Activated T-helper 1 cell treated with anti-CD3 and anti-CD28 coated beads, Interleukin-12 subunit alpha, Interleukin-12 subunit beta, Interleukin-2, Interleukin-4 antibody, amounts not matched to agents 30 ng/mL and 10 ng/mL and 1 ng/mL, durations not matched to agents 14 hours and 24 hours and 36 hours (primary cell): ENCODE measurements at regions not wholly inside any gene's neighbourhood (a gene's known extent, or its start where the extent isn't known, plus 50 kb on each side); places are given as distances from the start of the nearest gene placed in this dataset.

ENCODE experiments used
- DNase-seq: peaks from one replicate; pipeline ENCODE4 v3.0.0; 2021; ENCODE audit warnings: low spot score
- H3K27ac Mint-ChIP-seq: one replicate; pipeline ENCODE4 v1.8.0; 2021; ENCODE audit warnings: mild to moderate bottlenecking, mixed read lengths
- H3K27me3 Mint-ChIP-seq: one replicate; pipeline ENCODE4 v1.8.0; 2022; ENCODE audit warnings: mild to moderate bottlenecking, moderate library complexity, mixed read lengths; ENCODE audit not compliant: insufficient read depth
- H3K36me3 Mint-ChIP-seq: one replicate; pipeline ENCODE4 v1.8.0; 2021; ENCODE audit warnings: low read depth, mixed read lengths
- H3K4me1 Mint-ChIP-seq: one replicate; pipeline ENCODE4 v1.8.0; 2021; ENCODE audit warnings: low read depth, mixed read lengths
- H3K4me3 Mint-ChIP-seq: one replicate; pipeline ENCODE4 v1.8.0; 2021; ENCODE audit warnings: mild to moderate bottlenecking, moderate library complexity, mixed read lengths
- H3K9me3 Mint-ChIP-seq: one replicate; pipeline ENCODE4 v1.8.0; 2021; ENCODE audit warnings: mixed read lengths
- intact Hi-C: fragments of 100-400 bp; cut with micrococcal nuclease; formaldehyde crosslinking; loops from one replicate; pipeline ENCODE4 v1.15.1; 2024

DNA sequence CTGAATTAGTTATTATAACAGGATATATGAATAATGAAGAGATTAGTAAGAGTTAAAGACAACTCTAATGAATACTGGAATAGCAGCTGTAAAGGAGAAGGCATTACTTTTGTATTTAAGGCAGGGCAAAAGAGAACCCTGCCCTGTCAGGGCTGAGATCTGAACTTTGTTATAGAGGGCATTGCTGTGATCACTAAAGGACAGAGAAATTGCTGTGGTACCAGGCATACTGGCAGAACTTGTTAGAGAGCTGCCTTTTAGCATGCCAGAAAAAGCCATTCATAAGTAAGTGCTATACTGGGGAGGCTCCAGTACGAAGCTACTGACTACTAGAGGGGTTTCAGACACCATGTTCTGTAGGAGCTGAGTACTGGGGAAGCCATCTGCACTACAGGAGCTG is 481.8 kb downstream of the SEMA3D start:
- H3K36me3 Mint-ChIP-seq, result no peaks in the 10 kb centered on the region
- no peak overlapping the region for H3K27ac Mint-ChIP-seq
- H3K9me3 Mint-ChIP-seq, result no peaks in the 10 kb centered on the region
- no peaks in the 10 kb centered on the region for H3K4me1 Mint-ChIP-seq
- intact Hi-C loops, result no loop called here
- DNase-seq, result no peak
- no peak overlapping the region for H3K4me3 Mint-ChIP-seq
- H3K27me3 Mint-ChIP-seq, result no peaks in the 10 kb centered on the region

DNA sequence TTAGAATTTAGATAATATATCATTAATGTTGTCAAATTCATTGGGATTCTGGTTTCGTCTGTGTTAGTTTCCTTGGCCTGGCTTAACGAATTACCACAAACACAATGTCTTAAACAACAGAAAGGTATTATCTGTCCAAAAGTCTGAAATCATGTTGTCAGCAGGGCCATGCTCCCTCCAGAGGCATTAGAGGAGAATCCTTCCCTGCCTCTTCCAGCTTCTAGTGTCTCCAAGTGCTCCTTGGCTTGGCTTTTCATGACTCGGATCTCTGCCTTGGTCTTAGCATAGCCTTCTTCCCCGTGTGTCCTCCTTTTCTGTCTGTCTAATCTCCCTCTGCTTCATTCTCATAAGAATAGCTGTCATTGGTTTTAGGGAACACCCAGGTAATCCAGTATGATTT is 482.5 kb downstream of the SEMA3D start:
- H3K36me3 Mint-ChIP-seq, result no peaks in the 10 kb centered on the region
- H3K27ac Mint-ChIP-seq, result no peak overlapping the region
- intact Hi-C loops, result no loop called here
- H3K9me3 Mint-ChIP-seq, result no peaks in the 10 kb centered on the region
- no peaks in the 10 kb centered on the region for H3K27me3 Mint-ChIP-seq
- H3K4me1 Mint-ChIP-seq, result no peaks in the 10 kb centered on the region
- H3K4me3 Mint-ChIP-seq, result no peak overlapping the region
- no peak for DNase-seq

DNA sequence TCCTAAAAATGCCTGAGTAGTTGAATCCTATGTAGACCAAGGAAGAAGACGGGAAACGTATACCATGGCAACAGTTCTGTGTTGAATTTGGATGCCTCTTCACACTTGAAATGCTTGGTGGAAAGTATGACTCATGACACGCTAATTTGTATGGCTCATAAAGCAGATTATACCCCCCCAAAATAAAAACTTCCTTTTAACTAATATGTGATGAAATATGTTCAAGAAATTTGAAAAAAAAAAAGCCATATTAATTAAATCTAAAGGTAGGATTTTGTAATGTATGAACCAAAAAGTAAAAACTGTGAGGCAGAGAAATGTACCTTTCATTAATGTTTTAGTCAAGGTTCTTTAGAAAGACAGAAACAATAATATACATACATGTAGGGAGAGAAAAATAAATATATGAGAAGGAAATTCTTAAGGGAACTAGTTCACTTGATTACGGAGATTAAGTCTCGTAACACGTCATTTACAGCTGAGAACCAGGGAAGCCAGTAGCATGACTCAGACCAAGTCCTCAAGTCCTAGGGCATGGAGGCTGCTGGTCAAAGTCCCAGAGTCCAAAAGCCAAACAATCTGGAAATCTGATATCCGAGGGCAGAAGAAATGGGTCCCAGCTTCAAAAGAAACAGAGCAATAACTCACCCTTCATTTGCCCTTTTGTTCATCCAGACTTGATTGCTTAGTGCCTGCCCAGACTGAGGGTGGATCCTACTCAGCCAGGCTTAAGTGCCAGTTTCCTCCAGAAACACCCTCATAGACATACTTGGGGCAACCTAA is 485.1 kb downstream of the SEMA3D start:
- DNase-seq, result no peak
- intact Hi-C loops, result no loop called here
- Mint-ChIP-seq H3K4me1 (no peaks in the 10 kb centered on the region), H3K9me3 (no peaks in the 10 kb centered on the region), H3K27ac (no peak overlapping the region), H3K36me3 (no peaks in the 10 kb centered on the region), H3K27me3 (no peaks in the 10 kb centered on the region), H3K4me3 (no peak overlapping the region)

DNA sequence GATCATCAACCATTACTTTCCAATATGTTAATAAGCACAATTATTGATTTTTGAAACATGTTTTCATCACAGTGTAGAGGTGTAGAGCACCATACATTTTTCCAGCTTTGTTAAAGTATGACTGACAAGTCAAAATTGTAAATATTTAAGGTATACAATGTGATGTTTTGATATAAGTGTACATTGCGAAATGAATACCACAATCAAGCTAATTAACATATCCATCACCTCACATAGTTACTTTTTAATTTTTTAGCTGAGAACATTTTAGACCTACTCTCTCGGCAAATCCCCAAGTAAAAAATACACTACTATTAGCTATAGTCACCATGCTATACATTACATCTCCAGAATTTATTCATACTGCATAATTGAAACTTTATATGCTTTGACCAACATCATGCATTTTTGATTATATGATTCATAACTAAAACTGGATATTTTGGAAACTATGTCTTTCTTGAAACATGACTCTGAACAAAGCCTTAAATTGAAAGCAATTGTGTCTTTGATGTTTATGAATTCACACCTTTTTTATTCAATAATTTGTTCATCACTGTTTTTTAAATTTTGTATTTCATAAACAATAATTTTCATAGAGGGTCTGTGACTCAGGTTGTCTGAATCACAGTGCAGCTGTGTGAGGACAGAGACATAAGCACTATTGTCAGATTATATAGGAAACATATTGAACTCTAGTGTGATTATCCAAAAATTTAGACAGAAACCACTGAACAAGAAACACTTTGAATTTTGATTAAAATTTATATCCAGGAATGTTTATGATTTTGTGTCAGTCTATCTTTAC is 486.1 kb downstream of the SEMA3D start:
- intact Hi-C loops, result no loop called here
- Mint-ChIP-seq H3K27me3 (no peaks in the 10 kb centered on the region), H3K4me3 (no peak overlapping the region), H3K4me1 (no peaks in the 10 kb centered on the region), H3K27ac (no peak overlapping the region), H3K9me3 (no peaks in the 10 kb centered on the region), H3K36me3 (no peaks in the 10 kb centered on the region)
- no peak for DNase-seq

DNA sequence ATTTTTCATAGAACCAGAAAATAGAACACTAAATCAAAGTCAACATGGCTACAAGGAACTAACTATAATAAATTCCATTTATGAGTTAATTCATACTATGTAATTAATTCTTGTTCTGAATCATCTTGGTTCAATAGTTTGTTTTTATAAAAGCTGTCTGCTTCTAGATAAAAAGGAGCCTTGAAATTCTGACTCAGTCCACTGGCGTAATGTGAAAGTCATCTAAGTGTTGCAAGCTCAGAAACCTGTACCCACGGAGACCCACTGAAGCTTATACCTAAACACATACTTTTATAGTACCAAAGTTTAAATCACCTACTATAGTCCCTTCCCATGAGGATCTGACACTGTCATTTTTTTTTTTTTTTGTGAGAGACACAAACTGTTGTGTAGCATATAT is 489.4 kb downstream of the SEMA3D start:
- intact Hi-C loops, result no loop called here
- H3K27me3 Mint-ChIP-seq, result no peaks in the 10 kb centered on the region
- H3K4me3 Mint-ChIP-seq, result no peak overlapping the region
- no peaks in the 10 kb centered on the region for H3K9me3 Mint-ChIP-seq
- no peak overlapping the region for H3K27ac Mint-ChIP-seq
- no peak for DNase-seq
- no peaks in the 10 kb centered on the region for H3K4me1 Mint-ChIP-seq
- no peaks in the 10 kb centered on the region for H3K36me3 Mint-ChIP-seq

DNA sequence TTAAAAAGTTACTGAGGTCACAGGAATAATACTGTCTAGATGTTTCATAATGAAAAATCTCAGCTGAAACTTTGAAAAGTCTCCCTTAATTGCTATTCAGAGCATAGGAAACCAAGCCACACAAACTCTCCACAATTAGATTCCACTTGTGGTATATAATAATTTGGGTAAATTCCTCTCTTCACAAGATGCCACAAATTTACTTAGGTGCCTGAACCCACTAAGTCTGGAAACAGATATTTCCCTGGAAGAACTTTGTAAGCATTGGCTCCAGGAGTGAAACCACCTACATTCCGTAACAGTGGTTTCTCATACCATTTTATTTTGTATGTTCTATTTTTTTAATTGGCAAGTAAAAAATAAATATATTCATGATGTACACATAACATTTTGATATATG is 493.4 kb downstream of the SEMA3D start:
- Mint-ChIP-seq H3K27ac (no peak overlapping the region), H3K27me3 (peaks cover 2% of the 10 kb centered on the region), H3K4me1 (no peaks in the 10 kb centered on the region), H3K4me3 (no peak overlapping the region), H3K36me3 (no peaks in the 10 kb centered on the region), H3K9me3 (no peaks in the 10 kb centered on the region)
- intact Hi-C loops, result no loop called here
- no peak for DNase-seq

DNA sequence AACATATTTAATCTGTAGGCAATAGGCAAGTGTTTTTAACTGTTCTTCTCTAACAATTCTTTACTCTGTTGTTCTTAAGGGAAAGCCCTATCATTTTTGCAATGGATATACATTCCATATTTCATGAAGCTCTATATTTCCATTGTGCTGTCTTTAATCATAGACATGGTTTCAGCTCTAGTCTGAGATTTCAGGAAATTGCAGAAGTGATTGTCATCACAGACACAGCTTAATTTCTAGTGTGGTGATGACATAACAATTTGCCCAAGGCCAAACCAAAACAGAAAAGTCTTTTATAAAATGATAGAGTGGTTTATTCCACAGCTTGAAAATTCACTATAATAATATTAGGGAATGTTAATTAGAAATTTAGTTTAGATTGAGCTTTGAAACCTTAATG is 494.1 kb upstream of the SEMA3A start:
- DNase-seq, result no peak
- H3K4me3 Mint-ChIP-seq, result no peak overlapping the region
- no peaks in the 10 kb centered on the region for H3K9me3 Mint-ChIP-seq
- no peaks in the 10 kb centered on the region for H3K4me1 Mint-ChIP-seq
- peaks cover 2% of the 10 kb centered on the region for H3K27me3 Mint-ChIP-seq
- intact Hi-C loops, result no loop called here
- no peaks in the 10 kb centered on the region for H3K36me3 Mint-ChIP-seq
- H3K27ac Mint-ChIP-seq, result no peak overlapping the region

DNA sequence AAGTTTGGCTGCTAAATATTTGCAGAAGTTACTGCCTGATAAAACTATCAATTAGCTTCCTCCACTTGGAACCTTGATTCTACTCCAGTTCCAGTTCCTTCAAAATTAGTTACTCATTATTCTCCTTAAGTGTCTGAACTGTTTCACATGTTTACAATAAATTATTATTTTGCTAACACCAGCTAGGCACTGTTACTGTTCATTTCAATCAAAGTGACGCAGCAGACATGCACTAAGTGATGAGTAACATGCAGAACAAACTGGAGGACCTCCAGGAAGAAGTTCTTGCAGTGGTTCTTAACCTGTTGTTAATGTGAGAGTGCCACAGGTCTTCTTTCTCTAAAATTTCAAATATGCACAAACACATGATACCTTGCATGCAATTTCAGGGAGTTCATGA is 491.8 kb upstream of the SEMA3A start:
- Mint-ChIP-seq H3K4me3 (no peak overlapping the region), H3K9me3 (no peaks in the 10 kb centered on the region), H3K27me3 (peaks cover 1% of the 10 kb centered on the region), H3K4me1 (no peaks in the 10 kb centered on the region), H3K27ac (no peak overlapping the region), H3K36me3 (no peaks in the 10 kb centered on the region)
- intact Hi-C loops, result no loop called here
- DNase-seq, result no peak

DNA sequence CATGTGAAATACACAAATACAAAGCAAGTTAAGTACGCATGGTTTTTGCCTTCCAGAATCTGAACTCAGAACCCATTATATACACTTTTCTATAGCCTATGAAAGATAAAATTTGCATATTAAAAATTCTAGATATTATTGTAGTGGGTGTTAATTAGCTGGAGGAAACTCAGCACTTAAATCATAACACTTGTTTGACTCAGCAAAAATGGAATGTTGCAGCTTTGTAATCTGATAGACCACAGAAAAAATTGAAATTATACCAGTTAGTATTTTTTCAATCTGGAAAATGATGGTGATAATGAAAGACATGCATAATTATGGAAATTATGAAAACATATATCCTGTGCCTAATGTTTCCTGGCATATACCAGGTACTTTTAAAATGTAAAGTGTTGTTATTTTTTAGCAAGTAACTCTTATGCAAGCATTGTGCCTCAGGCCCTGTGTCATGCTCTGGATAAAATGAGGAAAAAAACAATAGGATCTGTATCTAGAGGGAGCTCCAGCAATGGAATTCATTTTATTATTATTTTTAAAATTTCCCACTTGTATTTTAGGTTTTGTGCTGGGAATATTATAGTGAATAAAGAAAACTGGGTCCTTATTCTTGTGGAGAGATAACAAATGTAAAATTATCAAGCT is 490.4 kb upstream of the SEMA3A start:
- H3K36me3 Mint-ChIP-seq, result no peaks in the 10 kb centered on the region
- intact Hi-C loops, result no loop called here
- H3K4me3 Mint-ChIP-seq, result no peak overlapping the region
- no peaks in the 10 kb centered on the region for H3K9me3 Mint-ChIP-seq
- no peaks in the 10 kb centered on the region for H3K4me1 Mint-ChIP-seq
- H3K27ac Mint-ChIP-seq, result no peak overlapping the region
- no peak for DNase-seq
- H3K27me3 Mint-ChIP-seq, result no peaks in the 10 kb centered on the region

DNA sequence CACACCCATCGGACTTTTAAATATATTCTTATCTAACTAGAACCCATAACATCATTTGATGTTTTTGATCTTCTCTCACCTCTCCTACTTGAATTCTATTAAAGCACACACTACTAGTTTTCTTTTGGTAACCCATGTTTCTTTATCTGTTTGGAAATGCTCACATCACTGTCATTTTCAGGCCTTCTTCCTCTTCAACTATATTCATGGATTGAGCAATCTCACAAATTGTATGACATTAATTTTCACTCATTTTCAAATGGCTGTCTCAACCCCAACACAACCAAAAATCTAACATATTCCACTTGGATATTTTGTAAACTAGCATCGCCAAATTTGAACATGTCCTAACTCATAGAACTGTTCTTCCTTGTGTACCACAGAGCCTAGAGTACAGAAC is 488.0 kb upstream of the SEMA3A start:
- Mint-ChIP-seq H3K9me3 (no peaks in the 10 kb centered on the region), H3K36me3 (no peaks in the 10 kb centered on the region), H3K4me3 (no peak overlapping the region), H3K27me3 (no peaks in the 10 kb centered on the region), H3K27ac (no peak overlapping the region), H3K4me1 (no peaks in the 10 kb centered on the region)
- DNase-seq, result no peak
- intact Hi-C loops, result no loop called here

DNA sequence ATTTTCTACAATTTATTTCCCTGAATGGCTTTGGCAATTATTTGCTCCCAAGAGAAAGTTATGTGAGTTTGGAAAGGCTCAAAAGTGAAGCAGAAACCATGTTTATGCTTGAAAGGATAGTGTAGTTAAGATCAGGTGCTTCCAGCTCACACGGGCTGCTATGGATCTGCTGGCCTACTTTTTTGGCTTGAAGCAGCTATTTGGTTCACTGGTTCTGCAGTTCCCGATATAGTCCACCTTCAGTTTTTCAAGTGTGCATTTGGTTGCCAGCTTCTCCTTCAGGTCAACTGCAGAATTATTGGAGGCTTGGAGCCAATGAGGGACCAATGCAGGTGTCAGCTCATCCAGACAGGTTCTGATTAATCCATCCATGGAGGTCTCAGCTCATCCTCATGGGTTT is 484.3 kb upstream of the SEMA3A start:
- DNase-seq, result no peak
- intact Hi-C loops, result no loop called here
- H3K27ac Mint-ChIP-seq, result no peak overlapping the region
- H3K4me3 Mint-ChIP-seq, result no peak overlapping the region
- no peaks in the 10 kb centered on the region for H3K27me3 Mint-ChIP-seq
- no peaks in the 10 kb centered on the region for H3K9me3 Mint-ChIP-seq
- H3K36me3 Mint-ChIP-seq, result no peaks in the 10 kb centered on the region
- peaks cover 10% of the 10 kb centered on the region for H3K4me1 Mint-ChIP-seq

DNA sequence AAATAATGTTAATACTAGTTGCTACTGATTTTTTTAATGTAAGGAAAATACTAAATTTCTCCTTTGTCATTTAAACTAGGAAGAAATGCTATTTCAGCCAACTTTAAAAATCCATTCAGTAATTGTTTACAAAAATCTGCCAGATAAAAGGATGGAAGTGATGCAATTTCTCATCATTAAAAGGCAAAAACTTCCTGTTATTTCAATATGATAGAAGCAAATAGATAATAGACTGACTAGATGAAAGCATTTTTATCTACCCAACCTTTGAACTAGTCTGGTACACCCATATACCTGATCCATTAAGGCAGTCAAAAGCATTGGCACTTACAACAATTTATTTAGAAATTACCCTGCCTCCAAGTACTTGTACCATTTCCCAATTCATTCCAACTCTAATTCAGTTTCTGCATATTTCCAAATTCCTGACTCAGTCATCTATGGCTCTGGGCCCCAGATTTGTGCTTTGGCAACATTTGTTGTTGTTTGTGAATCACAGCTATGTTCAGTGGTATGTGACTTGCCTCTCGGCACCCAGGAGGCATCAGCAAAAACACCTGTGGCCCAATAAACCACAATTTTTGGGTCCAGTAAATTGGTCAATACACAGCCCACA is 482.6 kb upstream of the SEMA3A start:
- Mint-ChIP-seq H3K4me3 (no peak overlapping the region), H3K36me3 (no peaks in the 10 kb centered on the region), H3K27me3 (no peaks in the 10 kb centered on the region), H3K27ac (no peak overlapping the region), H3K9me3 (no peaks in the 10 kb centered on the region), H3K4me1 (peaks cover 10% of the 10 kb centered on the region)
- DNase-seq, result no peak
- intact Hi-C loops, result no loop called here

DNA sequence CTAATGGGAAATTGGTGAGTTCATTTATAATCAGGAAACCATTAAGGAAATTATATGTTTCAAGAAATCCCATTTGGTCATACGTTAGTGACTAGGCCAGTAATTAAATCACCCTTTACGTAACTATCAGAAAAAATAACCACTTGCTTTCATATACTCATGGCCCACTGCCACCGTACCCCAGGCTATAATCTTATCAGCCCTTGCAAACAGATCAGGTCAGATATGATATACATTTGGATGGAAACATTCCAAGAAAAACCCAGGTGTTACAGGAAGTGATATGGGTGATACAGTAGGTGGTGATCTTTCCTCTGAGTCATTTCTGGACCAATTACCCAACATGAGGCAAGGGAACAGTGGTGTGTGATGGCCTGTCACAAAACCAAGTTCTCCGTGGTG is 481.0 kb upstream of the SEMA3A start:
- no peak overlapping the region for H3K4me3 Mint-ChIP-seq
- no peak for DNase-seq
- peaks cover 10% of the 10 kb centered on the region for H3K4me1 Mint-ChIP-seq
- no peaks in the 10 kb centered on the region for H3K36me3 Mint-ChIP-seq
- intact Hi-C loops, result no loop called here
- H3K9me3 Mint-ChIP-seq, result no peaks in the 10 kb centered on the region
- H3K27me3 Mint-ChIP-seq, result no peaks in the 10 kb centered on the region
- H3K27ac Mint-ChIP-seq, result no peak overlapping the region
